K562 (cell line): ENCODE measurements at regions not wholly inside any gene's neighbourhood (a gene's known extent, or its start where the extent isn't known, plus 50 kb on each side); places are given as distances from the start of the nearest gene placed in this dataset.

ENCODE experiments used
- ATAC-seq: fragments of 200-7000 bp; cut with Tn5 transposase; 3 replicates; pipeline ENCODE4 v1.9.1; 2020; ENCODE audit warnings: moderate library complexity
- BruUV-seq: library from RNA; stranded (reverse); fragments of 400-500 nt; replicated peaks from 2 replicates; lab custom pipeline; 2021; lab: Mats Ljungman, UMichigan
- CTCF ChIA-PET: fragments of 300-600 bp; formaldehyde crosslinking; extraction: SDS; loops from one replicate; lab custom pipeline; 2021; ENCODE audit warnings: low intra/inter-chr PET ratio; lab: Yijun Ruan, JAX
- POLR2A ChIA-PET: fragments of 300-600, 350-650 bp; sonication (Branson Sonifier 250); formaldehyde crosslinking; extraction: SDS; loops from one replicate; lab custom pipeline; 2021; ENCODE audit warnings: antibody characterized with exemption, inconsistent platforms; lab: Yijun Ruan, JAX
- DNase-seq, 4 experiments: peaks; one replicate each; pipeline versions ENCODE4 v3.0.0 to v3.0.0-alpha.2; 2011 to 2018; ENCODE audit warnings: low spot score in 3 of 4, mixed read lengths in 3 of 4; ENCODE audit errors: extremely low read depth in 1 of 4
- FAIRE-seq: peaks from 2 replicates; lab custom pipeline; 2011; peaks lifted over from hg19 to GRCh38; lab: Jason Lieb, UNC
- H2AFZ ChIP-seq: 2 replicates; pipeline ENCODE4 v1.6.0; 2011; ENCODE audit warnings: low read depth, low read length, control low read depth, inconsistent platforms
- H3K27ac ChIP-seq: fragments of 200-600 bp; 3 replicates; pipeline ENCODE4 v1.8.0; 2011; ENCODE audit warnings: low read depth, mild to moderate bottlenecking, control low read depth, inconsistent platforms, low read length, moderate library complexity, mixed read lengths; ENCODE audit errors: extremely low read depth
- H3K27me3 ChIP-seq, 2 experiments: fragments of 300-600 bp in 1 of 2; 2 replicates in 1 of 2; 3 replicates in 1 of 2; pipeline versions ENCODE4 v1.6.0 to v1.8.0; 2011; ENCODE audit warnings: inconsistent platforms in 2 of 2, low read length in 2 of 2, mild to moderate bottlenecking in 1 of 2, mixed read lengths in 1 of 2, moderate library complexity in 1 of 2; ENCODE audit not compliant: control insufficient read depth in 2 of 2, insufficient read depth in 2 of 2
- H3K36me3 ChIP-seq: fragments of 300-600 bp; 3 replicates; pipeline ENCODE4 v1.8.0; 2011; ENCODE audit warnings: mild to moderate bottlenecking, low read length, inconsistent platforms; ENCODE audit not compliant: control insufficient read depth, insufficient read depth
- H3K4me1 ChIP-seq, 2 experiments: fragments of 200-600 bp in 1 of 2; replicated peaks in 1 of 2; 2 replicates in 1 of 2; 3 replicates in 1 of 2; pipeline versions ENCODE4 v1.5.1 to v1.8.0; 2011; ENCODE audit warnings: inconsistent platforms in 2 of 2, low read length in 2 of 2, mild to moderate bottlenecking in 1 of 2, mixed read lengths in 1 of 2, moderate library complexity in 1 of 2; ENCODE audit not compliant: control insufficient read depth in 2 of 2, insufficient read depth in 2 of 2
- H3K4me2 ChIP-seq: 2 replicates; pipeline ENCODE4 v1.6.1; 2011; ENCODE audit warnings: low read length, control low read depth, inconsistent platforms, mixed read lengths; ENCODE audit not compliant: insufficient read depth
- H3K4me3 ChIP-seq: fragments of 200-600 bp; sonication (generic), shearing (Covaris generic); 2 replicates; pipeline ENCODE4 v1.5.1; 2016; ENCODE audit warnings: control low read depth, inconsistent platforms
- H3K79me2 ChIP-seq: fragments of 200-600 bp; 3 replicates; pipeline ENCODE4 v1.8.0; 2011; ENCODE audit warnings: low read length, inconsistent platforms; ENCODE audit not compliant: control insufficient read depth, insufficient read depth
- H3K9ac ChIP-seq, 2 experiments: 2 replicates each; pipeline versions ENCODE4 v1.6.0 to v1.6.1; 2011; ENCODE audit warnings: low read depth in 2 of 2, low read length in 2 of 2, control low read depth in 1 of 2, inconsistent platforms in 1 of 2, mild to moderate bottlenecking in 1 of 2, mixed read lengths in 1 of 2; ENCODE audit not compliant: insufficient read depth in 1 of 2
- H3K9me1 ChIP-seq: one replicate; pipeline ENCODE4 v1.6.0; 2011; ENCODE audit warnings: inconsistent platforms, mild to moderate bottlenecking, low read length, moderate library complexity; ENCODE audit not compliant: control insufficient read depth, insufficient read depth
- H3K9me3 ChIP-seq: replicated peaks from 2 replicates; pipeline ENCODE4 v1.5.1; 2011; ENCODE audit warnings: low read depth, low read length, inconsistent platforms; ENCODE audit not compliant: control insufficient read depth, insufficient read depth
- H4K20me1 ChIP-seq: replicated peaks from 2 replicates; pipeline ENCODE4 v1.6.1; 2011; ENCODE audit warnings: low read length, inconsistent platforms, mixed read lengths; ENCODE audit not compliant: control insufficient read depth, insufficient read depth
- DACH1 ChIP-seq: fragments of 450-650 bp; IDR thresholded peaks from 2 replicates; pipeline ENCODE4 v1.6.1; 2018; ENCODE audit not compliant: partially characterized antibody
- DMBX1 ChIP-seq: fragments of 250-450 bp; sonication (Bioruptor Pico); IDR thresholded peaks from 2 replicates; pipeline ENCODE4 v1.8.0; 2022; ENCODE audit warnings: inconsistent platforms, mild to moderate bottlenecking, moderate library complexity, borderline replicate concordance
- ETV5 ChIP-seq: sonication (generic); formaldehyde crosslinking; IDR thresholded peaks from 2 replicates; pipeline ENCODE4 v1.4.0; 2020; ENCODE audit warnings: low read depth, mild to moderate bottlenecking, missing genetic modification reagents
- LCOR ChIP-seq: sonication (generic); formaldehyde crosslinking; IDR thresholded peaks from 2 replicates; pipeline ENCODE4 v1.8.0; 2022; ENCODE audit warnings: mild to moderate bottlenecking, missing genetic modification reagents
- MYC ChIP-seq, 2 experiments: fragments of 250-450 bp in 1 of 2; sonication (Bioruptor Pico) in 1 of 2; IDR thresholded peaks; 2 replicates each; pipeline versions ENCODE4 v1.5.1 to v1.6.1; 2012 to 2021; ENCODE audit warnings: low read depth in 2 of 2, borderline replicate concordance in 1 of 2, improper control_type of control experiment in 1 of 2, low read length in 1 of 2, mild to moderate bottlenecking in 1 of 2, moderate library complexity in 1 of 2
- NCOA4 ChIP-seq: fragments of 450-650 bp; IDR thresholded peaks from 2 replicates; pipeline ENCODE4 v1.6.1; 2018; ENCODE audit warnings: mild to moderate bottlenecking; ENCODE audit not compliant: partially characterized antibody
- NELFE ChIP-seq: IDR thresholded peaks from 2 replicates; pipeline ENCODE4 v1.6.1; 2011; ENCODE audit warnings: mild to moderate bottlenecking; ENCODE audit not compliant: insufficient read depth, insufficient read length
- NFIC ChIP-seq: fragments of 450-650 bp; IDR thresholded peaks from 2 replicates; pipeline ENCODE4 v1.6.1; 2017; ENCODE audit warnings: mild to moderate bottlenecking, inconsistent platforms
- NFIX ChIP-seq: fragments of 250-450 bp; sonication (Bioruptor Pico); IDR thresholded peaks from 2 replicates; pipeline ENCODE4 v1.4.0; 2020; ENCODE audit warnings: low read depth, mild to moderate bottlenecking, moderate library complexity
- ZFPM2 ChIP-seq: fragments of 250-450 bp; sonication (Bioruptor Pico); IDR thresholded peaks from 2 replicates; pipeline ENCODE4 v1.5.1; 2022; ENCODE audit warnings: mild to moderate bottlenecking
- ZNF444 ChIP-seq: fragments of 250-450 bp; sonication (Bioruptor Pico); IDR thresholded peaks from 2 replicates; pipeline ENCODE4 v1.4.0; 2020; ENCODE audit warnings: mild to moderate bottlenecking, moderate library complexity
- ZNF699 ChIP-seq: fragments of 250-450 bp; sonication (Bioruptor Pico); IDR thresholded peaks from 2 replicates; pipeline ENCODE4 v1.8.0; 2021; ENCODE audit warnings: mild to moderate bottlenecking, moderate library complexity; ENCODE audit not compliant: insufficient replicate concordance
- ZNF76 ChIP-seq: fragments of 250-450 bp; sonication (Bioruptor Pico); IDR thresholded peaks from 2 replicates; pipeline ENCODE4 v1.4.0; 2020; ENCODE audit warnings: mild to moderate bottlenecking, moderate library complexity, borderline replicate concordance
- ZSCAN29 ChIP-seq: fragments of 450-650 bp; IDR thresholded peaks from 2 replicates; pipeline ENCODE4 v1.6.1; 2017
- WGBS: fragments of 100-300 bp; shearing (Covaris generic); methylation state at CpG from one replicate; pipeline ENCODE4 v1.1.6; 2016; ENCODE audit warnings: low coverage, mixed read lengths; ENCODE audit not compliant: insufficient coverage; ENCODE audit errors: missing lambda C conversion rate; 5-methylcytosine and 5-hydroxymethylcytosine counted together
- in situ Hi-C: fragments of 300-500 bp; cut with MboI; formaldehyde crosslinking; loops from 4 replicates; pipeline ENCODE4 v1.15.0; 2018; ENCODE audit warnings: inconsistent platforms, mixed read lengths
- intact Hi-C: fragments of 100-400 bp; cut with micrococcal nuclease; formaldehyde crosslinking; loops from 2 replicates; pipeline ENCODE4 v1.14.2; 2022
- TF ChIP-seq, protein P1 (sequence below), 2 experiments: fragments of 150-350 bp in 1 of 2; IDR thresholded peaks; 2 replicates each; pipeline ENCODE4 v1.6.1; 2012 to 2016; ENCODE audit warnings: low read depth in 2 of 2, low read length in 2 of 2, mild to moderate bottlenecking in 1 of 2, moderate library complexity in 1 of 2

DNA sequence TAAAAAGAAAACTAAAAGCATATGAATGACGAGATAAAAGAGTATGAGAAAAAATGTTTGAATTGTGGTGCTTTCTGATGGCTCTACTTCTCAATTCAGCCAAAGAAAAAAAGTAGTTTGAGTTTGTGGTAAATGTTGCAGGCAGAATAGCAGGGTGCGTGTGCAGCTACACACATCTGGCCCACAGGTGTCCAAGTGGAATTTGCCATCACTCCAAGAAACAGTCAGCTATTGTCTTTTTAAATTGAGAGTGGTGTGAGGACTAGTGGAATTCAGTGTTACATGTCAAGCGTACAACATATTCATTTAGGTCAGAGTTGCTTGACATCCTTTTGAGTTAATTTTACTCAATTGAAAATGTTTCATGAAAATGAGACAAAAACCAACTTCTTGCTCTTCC, 424.8 kb upstream of the MAD2L1 start:
- ChIA-PET CTCF (no interaction called here), POLR2A (no interaction called here)
- no peak for TF ChIP-seq ZNF699 (CRISPR knock-in tag)
- no peak for TF ChIP-seq MYC (IDR thresholded peaks at IDR 0.05; ENCODE audit: low read depth, low read length)
- TF ChIP-seq MYC (CRISPR knock-in tag; IDR thresholded peaks at IDR 0.05; ENCODE audit: borderline replicate concordance, low read depth) = no peak
- TF ChIP-seq, protein P1, sequence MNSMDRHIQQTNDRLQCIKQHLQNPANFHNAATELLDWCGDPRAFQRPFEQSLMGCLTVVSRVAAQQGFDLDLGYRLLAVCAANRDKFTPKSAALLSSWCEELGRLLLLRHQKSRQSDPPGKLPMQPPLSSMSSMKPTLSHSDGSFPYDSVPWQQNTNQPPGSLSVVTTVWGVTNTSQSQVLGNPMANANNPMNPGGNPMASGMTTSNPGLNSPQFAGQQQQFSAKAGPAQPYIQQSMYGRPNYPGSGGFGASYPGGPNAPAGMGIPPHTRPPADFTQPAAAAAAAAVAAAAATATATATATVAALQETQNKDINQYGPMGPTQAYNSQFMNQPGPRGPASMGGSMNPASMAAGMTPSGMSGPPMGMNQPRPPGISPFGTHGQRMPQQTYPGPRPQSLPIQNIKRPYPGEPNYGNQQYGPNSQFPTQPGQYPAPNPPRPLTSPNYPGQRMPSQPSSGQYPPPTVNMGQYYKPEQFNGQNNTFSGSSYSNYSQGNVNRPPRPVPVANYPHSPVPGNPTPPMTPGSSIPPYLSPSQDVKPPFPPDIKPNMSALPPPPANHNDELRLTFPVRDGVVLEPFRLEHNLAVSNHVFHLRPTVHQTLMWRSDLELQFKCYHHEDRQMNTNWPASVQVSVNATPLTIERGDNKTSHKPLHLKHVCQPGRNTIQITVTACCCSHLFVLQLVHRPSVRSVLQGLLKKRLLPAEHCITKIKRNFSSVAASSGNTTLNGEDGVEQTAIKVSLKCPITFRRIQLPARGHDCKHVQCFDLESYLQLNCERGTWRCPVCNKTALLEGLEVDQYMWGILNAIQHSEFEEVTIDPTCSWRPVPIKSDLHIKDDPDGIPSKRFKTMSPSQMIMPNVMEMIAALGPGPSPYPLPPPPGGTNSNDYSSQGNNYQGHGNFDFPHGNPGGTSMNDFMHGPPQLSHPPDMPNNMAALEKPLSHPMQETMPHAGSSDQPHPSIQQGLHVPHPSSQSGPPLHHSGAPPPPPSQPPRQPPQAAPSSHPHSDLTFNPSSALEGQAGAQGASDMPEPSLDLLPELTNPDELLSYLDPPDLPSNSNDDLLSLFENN (IDR thresholded peaks at IDR 0.05; ENCODE audit: low read depth in 2 of 2, low read length in 2 of 2) = no peak
- no peak for TF ChIP-seq NFIC
- TF ChIP-seq NFIX (CRISPR knock-in tag) = no peak
- no peak for TF ChIP-seq NELFE
- no peak for TF ChIP-seq NCOA4
- TF ChIP-seq ETV5 (CRISPR knock-in tag) = no peak
- no peak for TF ChIP-seq ZNF444 (CRISPR knock-in tag)
- no peak for TF ChIP-seq ZSCAN29
- no peak for TF ChIP-seq DACH1
- TF ChIP-seq ZNF76 (CRISPR knock-in tag) = no peak
- TF ChIP-seq ZFPM2 = no peak
- TF ChIP-seq LCOR = no peak
- no peak for TF ChIP-seq DMBX1
- Histone ChIP-seq H2AFZ (no peak overlapping the region), H3K79me2 (no peaks in the 10 kb centered on the region), H3K4me1 (no peaks in the 10 kb centered on the region), H3K4me2 (no peak overlapping the region), H3K4me3 (no peak overlapping the region), H3K27ac (no peak overlapping the region), H3K9me1 (no peaks in the 10 kb centered on the region), H3K27me3 (no peaks in the 10 kb centered on the region), H4K20me1 (no peaks in the 10 kb centered on the region), H3K9me3 (0 out of 2 replicates have a peak, but pooled peaks cover 1% of the 10 kb centered on the region), H3K36me3 (no peaks in the 10 kb centered on the region), H3K9ac (no peak overlapping the region)
- FAIRE-seq = no peak
- intact Hi-C loops (no loop called here), in situ Hi-C loops (no loop called here)
- BruUV-seq = no TSS peak
- 3% methylated on average over 3 of the region's 3 CpGs for WGBS
- no peak for ATAC-seq
- DNase-seq = no peak
